ENCODE measurements at regions not wholly inside any gene's neighbourhood (a gene's known extent, or its start where the extent isn't known, plus 50 kb on each side); places are given as distances from the start of the nearest gene placed in this dataset.

GRCh38 chr15:48041454-48041853, 79.3 kb upstream of the SLC24A5 start:
- TF ChIP-seq EZH2 (IDR thresholded peaks at IDR 0.05; ENCODE audit: insufficient read depth, low read length), result no peak
- TF ChIP-seq CTCF (IDR thresholded peaks at IDR 0.05; ENCODE audit: insufficient read depth, low read depth, low read length), result no peak
